Tibial artery (tissue), 4 donors: ENCODE measurements at regions not wholly inside any gene's neighbourhood (a gene's known extent, or its start where the extent isn't known, plus 50 kb on each side); places are given as distances from the start of the nearest gene placed in this dataset.

Experiments used
- DNase-seq, 2 donors: peaks; one replicate each; pipeline ENCODE4 v3.0.0-alpha.2; 2019
- H3K27ac ChIP-seq, 2 donors: fragments of 200-600 bp; sonication (generic) in 1 of 2; 1 replicate in 1 of 2; 2 replicates in 1 of 2; pipeline ENCODE4 v1.5.1; 2018 to 2019; ENCODE audit warnings: mild to moderate bottlenecking in 1 of 2
- H3K27me3 ChIP-seq, 2 donors: fragments of 200-600 bp; sonication (generic) in 1 of 2; one replicate each; pipeline versions ENCODE4 v1.5.1 to v1.6.0; 2016 to 2019
- H3K36me3 ChIP-seq, 3 donors: fragments of 200-600 bp; sonication (generic) in 2 of 3; one replicate each; pipeline ENCODE4 v1.5.1; 2016 to 2019; ENCODE audit warnings: mild to moderate bottlenecking in 2 of 3
- H3K4me1 ChIP-seq, 4 donors: fragments of 200-600 bp; sonication (generic) in 2 of 4; 1 replicate in 3 of 4; 2 replicates in 1 of 4; pipeline ENCODE4 v1.5.1; 2016 to 2019
- H3K4me3 ChIP-seq, 2 donors: fragments of 200-600 bp; sonication (generic) in 1 of 2; 1 replicate in 1 of 2; 2 replicates in 1 of 2; pipeline ENCODE4 v1.5.1; 2018 to 2019; ENCODE audit warnings: mild to moderate bottlenecking in 2 of 2
- H3K9me3 ChIP-seq, 3 donors: fragments of 200-600 bp; sonication (generic) in 1 of 3; one replicate each; pipeline ENCODE4 v1.5.1; 2016 to 2019
- CTCF ChIP-seq, 2 experiments: fragments of 200-600 bp in 1 of 2; fragments of 450-650 bp in 1 of 2; IDR thresholded peaks; one replicate each; pipeline ENCODE4 v1.5.1; 2017 to 2019; ENCODE audit warnings: antibody characterized with exemption in 2 of 2, mild to moderate bottlenecking in 1 of 2, moderate library complexity in 1 of 2
- intact Hi-C: fragments of 100-400 bp; cut with DNase I; formaldehyde crosslinking; loops from one replicate; pipeline ENCODE4 v1.15.0; 2023; ENCODE audit warnings: low total_unique reads

DNA sequence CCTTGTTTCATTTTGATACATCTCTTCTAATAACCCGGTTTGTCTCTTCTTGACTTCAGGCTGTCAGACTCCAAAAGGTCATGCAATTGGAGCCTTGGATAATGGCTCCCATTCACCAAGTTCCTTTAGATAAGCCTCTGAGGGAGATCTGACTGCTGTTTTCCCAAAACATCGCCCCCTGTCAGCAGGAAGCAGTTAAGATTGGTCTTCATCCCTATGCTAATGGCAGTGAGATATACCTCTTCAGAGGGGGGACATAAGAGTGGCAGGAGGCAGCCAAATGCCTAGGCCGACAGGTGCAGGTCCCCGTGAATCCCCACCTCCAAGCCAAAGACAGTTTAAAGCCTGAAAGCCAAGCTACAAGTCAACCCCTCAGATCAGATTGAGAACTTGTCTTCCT, 144.6 kb downstream of the WDR11 start:
- Histone ChIP-seq H3K27ac (no peak overlapping the region), H3K4me3 (no peak overlapping the region), H3K9me3 (no peaks in the 10 kb centered on the region), H3K36me3 (no peaks in the 10 kb centered on the region), H3K4me1 (no peaks in the 10 kb centered on the region), H3K27me3 (no peaks in the 10 kb centered on the region)
- intact Hi-C loops, result no loop called here
- DNase-seq, result no peak
- no peak for TF ChIP-seq CTCF (IDR thresholded peaks at IDR 0.05)

DNA sequence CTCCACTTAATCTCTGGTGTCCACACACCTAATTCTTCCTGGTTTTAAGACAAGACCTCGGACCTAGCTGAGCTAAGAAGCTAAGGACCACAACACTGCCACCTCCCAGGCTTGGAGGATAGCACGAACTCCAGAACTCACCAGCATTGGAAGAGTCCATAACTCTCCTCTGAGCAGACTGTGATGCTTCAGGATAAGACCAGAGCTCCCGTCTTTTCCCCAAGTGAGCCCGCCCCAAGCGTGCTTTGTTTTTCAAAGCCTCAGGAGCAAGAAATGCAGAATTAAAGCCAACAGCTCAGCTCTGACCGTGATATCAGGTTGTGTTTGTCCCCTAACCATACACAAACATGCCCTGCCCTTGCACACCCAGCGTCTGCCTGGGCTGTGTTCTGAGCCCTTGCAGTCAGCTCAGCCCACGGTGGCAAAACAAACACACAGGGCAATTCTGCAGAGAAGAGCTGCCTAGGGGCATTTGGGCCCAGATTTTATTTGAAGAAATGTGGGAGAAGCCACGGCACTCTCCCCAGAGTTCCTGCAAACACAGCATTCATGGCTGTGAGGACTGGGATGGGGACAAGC, 145.4 kb downstream of the WDR11 start:
- Histone ChIP-seq H3K4me3 (no peak overlapping the region), H3K27me3 (no peaks in the 10 kb centered on the region), H3K27ac (no peak overlapping the region), H3K36me3 (no peaks in the 10 kb centered on the region), H3K9me3 (no peaks in the 10 kb centered on the region), H3K4me1 (no peaks in the 10 kb centered on the region)
- intact Hi-C loops, result no loop called here
- DNase-seq, result no peak
- no peak for TF ChIP-seq CTCF (IDR thresholded peaks at IDR 0.05)

- no peak for DNase-seq
- H3K36me3 ChIP-seq, result no peaks in the 10 kb centered on the region
- no peaks in the 10 kb centered on the region for H3K27me3 ChIP-seq
- H3K4me1 ChIP-seq, result no peaks in the 10 kb centered on the region
- intact Hi-C loops, result no loop called here
- no peak for TF ChIP-seq CTCF (IDR thresholded peaks at IDR 0.05)
- H3K27ac ChIP-seq, result no peak overlapping the region
- H3K4me3 ChIP-seq, result no peak overlapping the region
- no peaks in the 10 kb centered on the region for H3K9me3 ChIP-seq
Observed at GRCh38 chr10:120997313-120997712, 146.2 kb downstream of the WDR11 start.

GRCh38 chr10:120997756-120998155, 146.6 kb downstream of the WDR11 start:
- intact Hi-C loops, result no loop called here
- no peak for TF ChIP-seq CTCF (IDR thresholded peaks at IDR 0.05)

DNA sequence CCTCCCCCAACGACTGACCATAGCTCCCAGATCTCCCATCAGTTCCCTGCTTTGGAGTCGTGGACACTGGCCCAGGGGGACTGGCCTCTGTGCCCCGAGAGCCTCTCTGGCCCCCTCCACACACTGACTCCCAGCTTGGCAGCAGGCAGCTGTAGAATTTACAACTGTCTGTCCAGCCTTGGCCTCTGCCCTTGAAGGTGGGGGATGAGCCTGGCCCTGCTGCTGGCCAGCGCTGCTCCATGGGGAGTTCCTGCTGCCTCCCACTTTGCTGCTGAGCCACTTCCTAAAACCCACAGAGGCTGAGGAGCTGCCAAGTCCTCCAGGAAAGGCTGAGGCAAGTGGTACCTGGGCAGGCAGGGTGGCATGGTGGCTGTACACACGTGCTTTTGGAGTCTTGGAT, 147.1 kb downstream of the WDR11 start:
- DNase-seq, result no peak
- no peak overlapping the region for H3K27ac ChIP-seq
- no peaks in the 10 kb centered on the region for H3K9me3 ChIP-seq
- intact Hi-C loops, result no loop called here
- TF ChIP-seq CTCF (IDR thresholded peaks at IDR 0.05), result no peak
- H3K27me3 ChIP-seq, result no peaks in the 10 kb centered on the region
- no peak overlapping the region for H3K4me3 ChIP-seq
- H3K4me1 ChIP-seq, result no peaks in the 10 kb centered on the region
- H3K36me3 ChIP-seq, result no peaks in the 10 kb centered on the region

More at GRCh38 chr10:120997756-120998155, 146.6 kb downstream of the WDR11 start:
- no peak for DNase-seq
- Histone ChIP-seq H3K9me3 (no peaks in the 10 kb centered on the region), H3K27ac (no peak overlapping the region), H3K4me1 (no peaks in the 10 kb centered on the region), H3K27me3 (no peaks in the 10 kb centered on the region), H3K4me3 (no peak overlapping the region), H3K36me3 (no peaks in the 10 kb centered on the region)

- TF ChIP-seq CTCF (IDR thresholded peaks at IDR 0.05), result no peak
- Histone ChIP-seq H3K27me3 (no peaks in the 10 kb centered on the region), H3K4me1 (no peaks in the 10 kb centered on the region), H3K36me3 (no peaks in the 10 kb centered on the region), H3K27ac (no peak overlapping the region), H3K4me3 (no peak overlapping the region), H3K9me3 (no peaks in the 10 kb centered on the region)
- DNase-seq, result no peak
- intact Hi-C loops, result no loop called here
Observed at GRCh38 chr10:120998782-120999285, 147.7 kb downstream of the WDR11 start.
